ENCODE measurements at regions not wholly inside any gene's neighbourhood (a gene's known extent, or its start where the extent isn't known, plus 50 kb on each side); places are given as distances from the start of the nearest gene placed in this dataset.

GRCh38 chr20:22429175-22430153, 154.9 kb downstream of the FOXA2 start (continued):
- peak; percentile 77 for TF ChIP-seq ZBTB25 (CRISPR knock-in tag; IDR thresholded peaks at IDR 0.05)
- TF ChIP-seq KAT8 (CRISPR knock-in tag; IDR thresholded peaks at IDR 0.05), result peak; percentile 79
- TF ChIP-seq, protein P1, sequence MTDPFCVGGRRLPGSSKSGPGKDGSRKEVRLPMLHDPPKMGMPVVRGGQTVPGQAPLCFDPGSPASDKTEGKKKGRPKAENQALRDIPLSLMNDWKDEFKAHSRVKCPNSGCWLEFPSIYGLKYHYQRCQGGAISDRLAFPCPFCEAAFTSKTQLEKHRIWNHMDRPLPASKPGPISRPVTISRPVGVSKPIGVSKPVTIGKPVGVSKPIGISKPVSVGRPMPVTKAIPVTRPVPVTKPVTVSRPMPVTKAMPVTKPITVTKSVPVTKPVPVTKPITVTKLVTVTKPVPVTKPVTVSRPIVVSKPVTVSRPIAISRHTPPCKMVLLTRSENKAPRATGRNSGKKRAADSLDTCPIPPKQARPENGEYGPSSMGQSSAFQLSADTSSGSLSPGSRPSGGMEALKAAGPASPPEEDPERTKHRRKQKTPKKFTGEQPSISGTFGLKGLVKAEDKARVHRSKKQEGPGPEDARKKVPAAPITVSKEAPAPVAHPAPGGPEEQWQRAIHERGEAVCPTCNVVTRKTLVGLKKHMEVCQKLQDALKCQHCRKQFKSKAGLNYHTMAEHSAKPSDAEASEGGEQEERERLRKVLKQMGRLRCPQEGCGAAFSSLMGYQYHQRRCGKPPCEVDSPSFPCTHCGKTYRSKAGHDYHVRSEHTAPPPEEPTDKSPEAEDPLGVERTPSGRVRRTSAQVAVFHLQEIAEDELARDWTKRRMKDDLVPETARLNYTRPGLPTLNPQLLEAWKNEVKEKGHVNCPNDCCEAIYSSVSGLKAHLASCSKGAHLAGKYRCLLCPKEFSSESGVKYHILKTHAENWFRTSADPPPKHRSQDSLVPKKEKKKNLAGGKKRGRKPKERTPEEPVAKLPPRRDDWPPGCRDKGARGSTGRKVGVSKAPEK (CRISPR knock-in tag; IDR thresholded peaks at IDR 0.05; ENCODE audit: borderline replicate concordance), result no peak
- TF ChIP-seq, protein P2, sequence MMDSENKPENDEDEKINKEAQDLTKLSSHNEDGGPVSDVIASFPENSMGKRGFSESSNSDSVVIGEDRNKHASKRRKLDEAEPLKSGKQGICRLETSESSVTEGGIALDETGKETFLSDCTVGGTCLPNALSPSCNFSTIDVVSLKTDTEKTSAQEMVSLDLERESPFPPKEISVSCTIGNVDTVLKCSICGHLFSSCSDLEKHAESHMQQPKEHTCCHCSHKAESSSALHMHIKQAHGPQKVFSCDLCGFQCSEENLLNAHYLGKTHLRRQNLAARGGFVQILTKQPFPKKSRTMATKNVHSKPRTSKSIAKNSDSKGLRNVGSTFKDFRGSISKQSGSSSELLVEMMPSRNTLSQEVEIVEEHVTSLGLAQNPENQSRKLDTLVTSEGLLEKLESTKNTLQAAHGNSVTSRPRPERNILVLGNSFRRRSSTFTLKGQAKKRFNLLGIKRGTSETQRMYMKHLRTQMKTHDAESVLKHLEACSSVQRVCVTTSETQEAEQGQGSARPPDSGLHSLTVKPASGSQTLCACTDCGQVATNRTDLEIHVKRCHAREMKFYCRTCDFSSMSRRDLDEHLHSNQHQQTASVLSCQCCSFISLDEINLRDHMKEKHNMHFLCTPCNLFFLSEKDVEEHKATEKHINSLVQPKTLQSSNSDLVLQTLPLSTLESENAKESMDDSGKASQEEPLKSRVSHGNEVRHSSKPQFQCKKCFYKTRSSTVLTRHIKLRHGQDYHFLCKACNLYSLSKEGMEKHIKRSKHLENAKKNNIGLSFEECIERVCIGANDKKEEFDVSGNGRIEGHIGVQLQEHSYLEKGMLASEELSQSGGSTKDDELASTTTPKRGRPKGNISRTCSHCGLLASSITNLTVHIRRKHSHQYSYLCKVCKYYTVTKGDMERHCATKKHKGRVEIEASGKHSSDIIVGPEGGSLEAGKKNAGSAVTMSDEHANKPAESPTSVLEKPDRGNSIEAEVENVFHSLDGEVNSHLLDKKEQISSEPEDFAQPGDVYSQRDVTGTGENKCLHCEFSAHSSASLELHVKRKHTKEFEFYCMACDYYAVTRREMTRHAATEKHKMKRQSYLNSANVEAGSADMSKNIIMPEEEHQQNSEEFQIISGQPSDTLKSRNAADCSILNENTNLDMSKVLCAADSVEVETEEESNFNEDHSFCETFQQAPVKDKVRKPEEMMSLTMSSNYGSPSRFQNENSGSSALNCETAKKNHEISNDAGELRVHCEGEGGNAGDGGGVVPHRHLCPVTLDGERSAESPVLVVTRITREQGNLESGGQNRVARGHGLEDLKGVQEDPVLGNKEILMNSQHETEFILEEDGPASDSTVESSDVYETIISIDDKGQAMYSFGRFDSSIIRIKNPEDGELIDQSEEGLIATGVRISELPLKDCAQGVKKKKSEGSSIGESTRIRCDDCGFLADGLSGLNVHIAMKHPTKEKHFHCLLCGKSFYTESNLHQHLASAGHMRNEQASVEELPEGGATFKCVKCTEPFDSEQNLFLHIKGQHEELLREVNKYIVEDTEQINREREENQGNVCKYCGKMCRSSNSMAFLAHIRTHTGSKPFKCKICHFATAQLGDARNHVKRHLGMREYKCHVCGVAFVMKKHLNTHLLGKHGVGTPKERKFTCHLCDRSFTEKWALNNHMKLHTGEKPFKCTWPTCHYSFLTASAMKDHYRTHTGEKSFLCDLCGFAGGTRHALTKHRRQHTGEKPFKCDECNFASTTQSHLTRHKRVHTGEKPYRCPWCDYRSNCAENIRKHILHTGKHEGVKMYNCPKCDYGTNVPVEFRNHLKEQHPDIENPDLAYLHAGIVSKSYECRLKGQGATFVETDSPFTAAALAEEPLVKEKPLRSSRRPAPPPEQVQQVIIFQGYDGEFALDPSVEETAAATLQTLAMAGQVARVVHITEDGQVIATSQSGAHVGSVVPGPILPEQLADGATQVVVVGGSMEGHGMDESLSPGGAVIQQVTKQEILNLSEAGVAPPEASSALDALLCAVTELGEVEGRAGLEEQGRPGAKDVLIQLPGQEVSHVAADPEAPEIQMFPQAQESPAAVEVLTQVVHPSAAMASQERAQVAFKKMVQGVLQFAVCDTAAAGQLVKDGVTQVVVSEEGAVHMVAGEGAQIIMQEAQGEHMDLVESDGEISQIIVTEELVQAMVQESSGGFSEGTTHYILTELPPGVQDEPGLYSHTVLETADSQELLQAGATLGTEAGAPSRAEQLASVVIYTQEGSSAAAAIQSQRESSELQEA (CRISPR knock-in tag; IDR thresholded peaks at IDR 0.05; ENCODE audit: not compliant biosample characterization), result no peak
- peak; percentile 77; the same call in 1 of the 2 replicates for TF ChIP-seq ZNF740 (CRISPR knock-in tag; IDR thresholded peaks at IDR 0.05)
- peak; percentile 31; the same call in 1 of the 2 replicates for TF ChIP-seq MAFF (IDR thresholded peaks at IDR 0.05; ENCODE audit: low read depth, low read length)
- no peak for TF ChIP-seq ZNF207 (IDR thresholded peaks at IDR 0.05; ENCODE audit: borderline replicate concordance)
- TF ChIP-seq STAG1 (CRISPR knock-in tag; IDR thresholded peaks at IDR 0.05), result peak; percentile 44
- TF ChIP-seq, protein P3, sequence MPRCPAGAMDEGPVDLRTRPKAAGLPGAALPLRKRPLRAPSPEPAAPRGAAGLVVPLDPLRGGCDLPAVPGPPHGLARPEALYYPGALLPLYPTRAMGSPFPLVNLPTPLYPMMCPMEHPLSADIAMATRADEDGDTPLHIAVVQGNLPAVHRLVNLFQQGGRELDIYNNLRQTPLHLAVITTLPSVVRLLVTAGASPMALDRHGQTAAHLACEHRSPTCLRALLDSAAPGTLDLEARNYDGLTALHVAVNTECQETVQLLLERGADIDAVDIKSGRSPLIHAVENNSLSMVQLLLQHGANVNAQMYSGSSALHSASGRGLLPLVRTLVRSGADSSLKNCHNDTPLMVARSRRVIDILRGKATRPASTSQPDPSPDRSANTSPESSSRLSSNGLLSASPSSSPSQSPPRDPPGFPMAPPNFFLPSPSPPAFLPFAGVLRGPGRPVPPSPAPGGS (CRISPR knock-in tag; IDR thresholded peaks at IDR 0.05), result no peak
- no peak for TF ChIP-seq GTF3A (CRISPR knock-in tag; conservative IDR thresholded peaks at IDR 0.05)
- TF ChIP-seq FOSL2 (CRISPR knock-in tag; IDR thresholded peaks at IDR 0.05), result peak; percentile 79
- no peak for TF ChIP-seq GPN1 (CRISPR knock-in tag; IDR thresholded peaks at IDR 0.05; ENCODE audit: borderline replicate concordance)
- peak; percentile 89 for TF ChIP-seq HOXA3 (CRISPR knock-in tag; IDR thresholded peaks at IDR 0.05)
- TF ChIP-seq NCOA2 (CRISPR knock-in tag; IDR thresholded peaks at IDR 0.05), result peak; percentile 89
- TF ChIP-seq CEBPB (IDR thresholded peaks at IDR 0.05; ENCODE audit: borderline replicate concordance, low read depth, low read length), result peak; percentile 90; the same call in 1 of the 2 replicates

Data from HepG2 (cell line).